ENCODE measurements at regions not wholly inside any gene's neighbourhood (a gene's known extent, or its start where the extent isn't known, plus 50 kb on each side); places are given as distances from the start of the nearest gene placed in this dataset.

DNA sequence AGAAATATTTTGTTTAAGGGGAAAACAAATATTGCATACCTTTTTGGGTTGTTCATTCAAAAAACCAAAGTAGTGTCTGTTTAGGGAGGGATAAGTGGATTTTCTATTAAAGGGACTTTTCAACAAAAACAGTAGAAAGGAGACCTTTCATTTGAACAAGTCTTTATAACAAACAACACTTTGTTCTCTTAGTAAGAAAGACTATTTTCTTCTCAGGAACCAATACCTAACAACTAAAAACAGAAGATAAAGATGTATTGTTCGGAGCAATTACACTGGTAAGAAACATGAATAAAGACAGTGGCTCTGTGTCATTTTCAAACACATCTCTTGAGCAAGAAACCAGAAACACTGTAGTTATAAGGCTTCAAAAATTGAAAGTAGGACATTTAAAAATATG lies 1610.1 kb upstream of the PCDH20 start:
- Histone ChIP-seq H3K18ac (ENCODE audit: low read length) (no peak overlapping the region), H3K4me3 (ENCODE audit: low read length) (no peak overlapping the region), H3K4ac (ENCODE audit: low read depth, low read length) (no peak overlapping the region), H3K79me2 (ENCODE audit: control insufficient read depth, insufficient read depth, low read length) (no peaks in the 10 kb centered on the region), H3K4me1 (ENCODE audit: control insufficient read depth, low read depth, low read length) (no peaks in the 10 kb centered on the region), H3K9ac (ENCODE audit: low read length) (no peak overlapping the region), H3K79me1 (ENCODE audit: low read length) (no peaks in the 10 kb centered on the region), H4K8ac (ENCODE audit: low read depth, low read length) (no peak overlapping the region), H3K4me2 (ENCODE audit: low read length) (no peak overlapping the region), H4K5ac (ENCODE audit: low read length) (no peak overlapping the region), H2BK120ac (ENCODE audit: low read depth, low read length) (no peak overlapping the region), H2AK5ac (ENCODE audit: low read length) (no peak overlapping the region), H3K27me3 (ENCODE audit: insufficient read depth, low read length, poor library complexity) (no peaks in the 10 kb centered on the region), H3K36me3 (ENCODE audit: control insufficient read depth, insufficient read depth, low read length) (no peaks in the 10 kb centered on the region), H2BK15ac (replicated peaks; ENCODE audit: low read depth) (no peak overlapping the region), H3K23ac (ENCODE audit: low read length) (no peak overlapping the region), H3K27ac (ENCODE audit: low read depth, low read length) (no peak overlapping the region), H2BK5ac (ENCODE audit: low read length) (no peak overlapping the region), H3K56ac (ENCODE audit: low read length) (no peak overlapping the region)
- no CpG with 5 or more reads among the region's 1 CpG for WGBS (ENCODE audit: extremely low coverage, insufficient coverage, low lambda C conversion rate)
- DNase-seq, result no peak

- H4K5ac ChIP-seq (ENCODE audit: low read length), result no peak overlapping the region
- no peaks in the 10 kb centered on the region for H3K79me2 ChIP-seq (ENCODE audit: control insufficient read depth, insufficient read depth, low read length)
- no peak overlapping the region for H3K4me3 ChIP-seq (ENCODE audit: low read length)
- no peak overlapping the region for H3K23ac ChIP-seq (ENCODE audit: low read length)
- H3K4ac ChIP-seq (ENCODE audit: low read depth, low read length), result no peak overlapping the region
- no peak overlapping the region for H3K4me2 ChIP-seq (ENCODE audit: low read length)
- no peak overlapping the region for H3K56ac ChIP-seq (ENCODE audit: low read length)
- H2BK120ac ChIP-seq (ENCODE audit: low read depth, low read length), result no peak overlapping the region
- H3K27me3 ChIP-seq (ENCODE audit: insufficient read depth, low read length, poor library complexity), result no peaks in the 10 kb centered on the region
- H2BK15ac ChIP-seq (replicated peaks; ENCODE audit: low read depth), result no peak overlapping the region
- H3K9ac ChIP-seq (ENCODE audit: low read length), result no peak overlapping the region
- DNase-seq, result no peak
- no peak overlapping the region for H2AK5ac ChIP-seq (ENCODE audit: low read length)
- WGBS (ENCODE audit: extremely low coverage, insufficient coverage, low lambda C conversion rate), result no CpG with 5 or more reads among the region's 3 CpGs
- no peaks in the 10 kb centered on the region for H3K79me1 ChIP-seq (ENCODE audit: low read length)
- H3K18ac ChIP-seq (ENCODE audit: low read length), result no peak overlapping the region
- no peak overlapping the region for H4K8ac ChIP-seq (ENCODE audit: low read depth, low read length)
- H3K36me3 ChIP-seq (ENCODE audit: control insufficient read depth, insufficient read depth, low read length), result no peaks in the 10 kb centered on the region
- no peak overlapping the region for H2BK5ac ChIP-seq (ENCODE audit: low read length)
- H3K27ac ChIP-seq (ENCODE audit: low read depth, low read length), result no peak overlapping the region
- H3K4me1 ChIP-seq (ENCODE audit: control insufficient read depth, low read depth, low read length), result no peaks in the 10 kb centered on the region
These were observed 1608.8 kb upstream of the PCDH20 start for GRCh38 chr13:63024458-63024857.

DNA sequence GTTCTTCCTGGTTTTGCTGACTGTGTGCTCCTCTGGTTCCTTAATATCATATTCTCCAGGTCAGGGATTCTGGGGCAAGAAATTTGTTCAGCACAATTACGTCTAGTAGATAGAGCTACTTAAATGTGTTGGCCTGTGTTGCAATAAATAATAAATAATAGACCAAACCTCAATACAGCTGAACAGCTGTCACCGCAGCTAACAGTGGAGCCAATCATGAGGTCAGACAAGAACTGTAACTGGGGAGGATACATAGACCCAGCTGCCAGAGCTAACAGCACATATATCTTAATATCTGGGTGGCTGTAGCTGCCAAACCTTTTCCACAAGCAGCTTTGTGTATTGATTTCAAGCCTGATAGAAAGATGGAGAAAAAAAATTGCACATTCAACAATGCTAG lies 1596.3 kb upstream of the PCDH20 start:
- no peak overlapping the region for H3K56ac ChIP-seq (ENCODE audit: low read length)
- no peak overlapping the region for H2BK120ac ChIP-seq (ENCODE audit: low read depth, low read length)
- no peaks in the 10 kb centered on the region for H3K27me3 ChIP-seq (ENCODE audit: insufficient read depth, low read length, poor library complexity)
- no peak overlapping the region for H3K23ac ChIP-seq (ENCODE audit: low read length)
- H3K4me3 ChIP-seq (ENCODE audit: low read length), result no peak overlapping the region
- no peaks in the 10 kb centered on the region for H3K4me1 ChIP-seq (ENCODE audit: control insufficient read depth, low read depth, low read length)
- H3K18ac ChIP-seq (ENCODE audit: low read length), result no peak overlapping the region
- no peak overlapping the region for H2BK5ac ChIP-seq (ENCODE audit: low read length)
- no peaks in the 10 kb centered on the region for H3K79me2 ChIP-seq (ENCODE audit: control insufficient read depth, insufficient read depth, low read length)
- no peak overlapping the region for H4K8ac ChIP-seq (ENCODE audit: low read depth, low read length)
- H2AK5ac ChIP-seq (ENCODE audit: low read length), result no peak overlapping the region
- H2BK15ac ChIP-seq (replicated peaks; ENCODE audit: low read depth), result no peak overlapping the region
- H4K5ac ChIP-seq (ENCODE audit: low read length), result no peak overlapping the region
- no peak overlapping the region for H3K4ac ChIP-seq (ENCODE audit: low read depth, low read length)
- WGBS (ENCODE audit: extremely low coverage, insufficient coverage, low lambda C conversion rate), result no CpG with 5 or more reads among the region's 2 CpGs
- no peaks in the 10 kb centered on the region for H3K79me1 ChIP-seq (ENCODE audit: low read length)
- DNase-seq, result no peak
- no peaks in the 10 kb centered on the region for H3K36me3 ChIP-seq (ENCODE audit: control insufficient read depth, insufficient read depth, low read length)
- no peak overlapping the region for H3K4me2 ChIP-seq (ENCODE audit: low read length)
- no peak overlapping the region for H3K9ac ChIP-seq (ENCODE audit: low read length)
- H3K27ac ChIP-seq (ENCODE audit: low read depth, low read length), result no peak overlapping the region

DNA sequence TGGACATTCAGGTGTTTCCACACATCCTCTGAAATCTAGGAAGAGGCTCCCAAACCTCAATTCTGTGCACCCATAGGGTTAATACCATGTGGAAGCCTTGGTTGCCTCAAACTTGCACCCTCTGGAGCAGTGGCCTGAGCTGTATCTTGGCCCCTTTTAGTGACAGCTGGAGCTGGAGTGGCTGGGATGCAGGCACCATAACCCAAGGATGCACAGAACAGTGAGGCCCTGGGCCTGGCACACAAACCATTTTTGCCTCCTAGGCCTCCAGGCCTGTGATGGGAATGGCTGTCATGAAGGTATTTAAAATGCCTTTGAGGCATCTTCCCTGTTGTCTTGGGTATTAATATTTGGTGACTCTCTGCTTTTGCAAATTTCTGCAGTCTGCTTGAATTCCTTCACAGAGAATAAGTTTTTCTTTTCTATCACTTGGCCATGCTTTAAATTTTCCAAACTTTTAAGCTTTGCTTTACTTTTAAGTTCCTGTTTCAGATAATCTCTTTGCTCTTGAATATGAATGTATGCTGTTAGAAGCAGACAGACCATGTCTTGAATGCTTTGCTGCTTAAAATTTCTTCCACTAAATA lies 1594.5 kb upstream of the PCDH20 start:
- Histone ChIP-seq H3K4me2 (ENCODE audit: low read length) (no peak overlapping the region), H3K56ac (ENCODE audit: low read length) (no peak overlapping the region), H3K4me1 (ENCODE audit: control insufficient read depth, low read depth, low read length) (no peaks in the 10 kb centered on the region), H3K27me3 (ENCODE audit: insufficient read depth, low read length, poor library complexity) (no peaks in the 10 kb centered on the region), H3K23ac (ENCODE audit: low read length) (no peak overlapping the region), H2AK5ac (ENCODE audit: low read length) (no peak overlapping the region), H4K8ac (ENCODE audit: low read depth, low read length) (no peak overlapping the region), H4K5ac (ENCODE audit: low read length) (no peak overlapping the region), H2BK5ac (ENCODE audit: low read length) (no peak overlapping the region), H3K4me3 (ENCODE audit: low read length) (no peak overlapping the region), H3K79me1 (ENCODE audit: low read length) (no peaks in the 10 kb centered on the region), H3K79me2 (ENCODE audit: control insufficient read depth, insufficient read depth, low read length) (no peaks in the 10 kb centered on the region), H2BK15ac (replicated peaks; ENCODE audit: low read depth) (no peak overlapping the region), H3K9ac (ENCODE audit: low read length) (no peak overlapping the region), H3K27ac (ENCODE audit: low read depth, low read length) (no peak overlapping the region), H2BK120ac (ENCODE audit: low read depth, low read length) (no peak overlapping the region), H3K36me3 (ENCODE audit: control insufficient read depth, insufficient read depth, low read length) (no peaks in the 10 kb centered on the region), H3K4ac (ENCODE audit: low read depth, low read length) (no peak overlapping the region), H3K18ac (ENCODE audit: low read length) (no peak overlapping the region)
- DNase-seq, result peak; percentile 27

GRCh38 chr13:63005625-63006024 lies 1590.0 kb upstream of the PCDH20 start:
- H2AK5ac ChIP-seq (ENCODE audit: low read length), result no peak overlapping the region
- no peaks in the 10 kb centered on the region for H3K36me3 ChIP-seq (ENCODE audit: control insufficient read depth, insufficient read depth, low read length)
- no peak overlapping the region for H2BK15ac ChIP-seq (replicated peaks; ENCODE audit: low read depth)
- H3K4me3 ChIP-seq (ENCODE audit: low read length), result no peak overlapping the region
- H2BK120ac ChIP-seq (ENCODE audit: low read depth, low read length), result no peak overlapping the region
- no peak overlapping the region for H3K23ac ChIP-seq (ENCODE audit: low read length)
- no peak overlapping the region for H3K4ac ChIP-seq (ENCODE audit: low read depth, low read length)
- H3K27me3 ChIP-seq (ENCODE audit: insufficient read depth, low read length, poor library complexity), result no peaks in the 10 kb centered on the region
- H3K79me2 ChIP-seq (ENCODE audit: control insufficient read depth, insufficient read depth, low read length), result no peaks in the 10 kb centered on the region
- H3K4me2 ChIP-seq (ENCODE audit: low read length), result no peak overlapping the region
- H3K79me1 ChIP-seq (ENCODE audit: low read length), result no peaks in the 10 kb centered on the region
- no peak overlapping the region for H3K9ac ChIP-seq (ENCODE audit: low read length)
- H3K18ac ChIP-seq (ENCODE audit: low read length), result no peak overlapping the region
- no peak for DNase-seq
- H2BK5ac ChIP-seq (ENCODE audit: low read length), result no peak overlapping the region
- H3K4me1 ChIP-seq (ENCODE audit: control insufficient read depth, low read depth, low read length), result no peaks in the 10 kb centered on the region
- no peak overlapping the region for H4K5ac ChIP-seq (ENCODE audit: low read length)
- no peak overlapping the region for H3K27ac ChIP-seq (ENCODE audit: low read depth, low read length)
- H3K56ac ChIP-seq (ENCODE audit: low read length), result no peak overlapping the region
- H4K8ac ChIP-seq (ENCODE audit: low read depth, low read length), result no peak overlapping the region

- no CpG with 5 or more reads among the region's 1 CpG for WGBS (ENCODE audit: extremely low coverage, insufficient coverage, low lambda C conversion rate)
- no peak overlapping the region for H2BK5ac ChIP-seq (ENCODE audit: low read length)
- H2BK15ac ChIP-seq (replicated peaks; ENCODE audit: low read depth), result no peak overlapping the region
- H3K27ac ChIP-seq (ENCODE audit: low read depth, low read length), result no peak overlapping the region
- H2AK5ac ChIP-seq (ENCODE audit: low read length), result no peak overlapping the region
- no peak overlapping the region for H3K9ac ChIP-seq (ENCODE audit: low read length)
- H3K4me3 ChIP-seq (ENCODE audit: low read length), result no peak overlapping the region
- H3K79me2 ChIP-seq (ENCODE audit: control insufficient read depth, insufficient read depth, low read length), result no peaks in the 10 kb centered on the region
- H3K56ac ChIP-seq (ENCODE audit: low read length), result no peak overlapping the region
- H2BK120ac ChIP-seq (ENCODE audit: low read depth, low read length), result no peak overlapping the region
- no peaks in the 10 kb centered on the region for H3K4me1 ChIP-seq (ENCODE audit: control insufficient read depth, low read depth, low read length)
- H3K4me2 ChIP-seq (ENCODE audit: low read length), result no peak overlapping the region
- H3K36me3 ChIP-seq (ENCODE audit: control insufficient read depth, insufficient read depth, low read length), result no peaks in the 10 kb centered on the region
- H3K79me1 ChIP-seq (ENCODE audit: low read length), result no peaks in the 10 kb centered on the region
- H3K18ac ChIP-seq (ENCODE audit: low read length), result no peak overlapping the region
- H3K4ac ChIP-seq (ENCODE audit: low read depth, low read length), result no peak overlapping the region
- H4K8ac ChIP-seq (ENCODE audit: low read depth, low read length), result no peak overlapping the region
- no peak overlapping the region for H4K5ac ChIP-seq (ENCODE audit: low read length)
- H3K27me3 ChIP-seq (ENCODE audit: insufficient read depth, low read length, poor library complexity), result no peaks in the 10 kb centered on the region
- DNase-seq, result no peak
- no peak overlapping the region for H3K23ac ChIP-seq (ENCODE audit: low read length)
These were observed 1582.0 kb upstream of the PCDH20 start for GRCh38 chr13:62997696-62998095.
